Umbilical cord (tissue), 1 donor: ENCODE measurements at regions not wholly inside any gene's neighbourhood (a gene's known extent, or its start where the extent isn't known, plus 50 kb on each side); places are given as distances from the start of the nearest gene placed in this dataset.
"Not testable (repeated sequence)": the region's sequence is repeated elsewhere in the genome, so short reads cannot be mapped to it uniquely, and the experiment has no call there.

Experiments used
- DNase-seq: peaks from one replicate; pipeline ENCODE4 v3.0.0-alpha.2; 2015; ENCODE audit warnings: low spot score

GRCh38 chr1:88333086-88333695, 350.9 kb upstream of the PKN2 start:
- DNase-seq = no peak

- DNase-seq = no peak
Measured at GRCh38 chr1:88341447-88341846, 342.6 kb upstream of the PKN2 start.

- DNase-seq = not testable (repeated sequence)
Measured at GRCh38 chr1:88342081-88342480, 342.0 kb upstream of the PKN2 start.

GRCh38 chr1:88350648-88351047, 333.4 kb upstream of the PKN2 start:
- no peak for DNase-seq

- no peak for DNase-seq
Measured at GRCh38 chr1:88351960-88352359, 332.1 kb upstream of the PKN2 start.

- DNase-seq = no peak
Measured at GRCh38 chr1:88354256-88354655, 329.8 kb upstream of the PKN2 start.

- DNase-seq = peak; percentile 44
Measured at GRCh38 chr1:88357729-88358128, 326.3 kb upstream of the PKN2 start.

- no peak for DNase-seq
Measured at GRCh38 chr1:88371436-88372023, 312.5 kb upstream of the PKN2 start.

- DNase-seq = no peak
Measured at GRCh38 chr1:88375977-88376376, 308.1 kb upstream of the PKN2 start.

GRCh38 chr1:88376421-88376820, 307.7 kb upstream of the PKN2 start:
- DNase-seq = no peak

GRCh38 chr1:88378560-88378959, 305.5 kb upstream of the PKN2 start:
- DNase-seq = no peak

- DNase-seq = no peak
Measured at GRCh38 chr1:88394958-88395357, 289.1 kb upstream of the PKN2 start.

GRCh38 chr1:88398338-88398737, 285.7 kb upstream of the PKN2 start:
- DNase-seq = no peak

- DNase-seq = no peak
Measured at GRCh38 chr1:88399690-88400089, 284.4 kb upstream of the PKN2 start.

- DNase-seq = no peak
Measured at GRCh38 chr1:88401313-88401712, 282.8 kb upstream of the PKN2 start.

- no peak for DNase-seq
Measured at GRCh38 chr1:88404582-88404981, 279.5 kb upstream of the PKN2 start.

GRCh38 chr1:88407248-88407647, 276.8 kb upstream of the PKN2 start:
- DNase-seq = no peak

- no peak for DNase-seq
Measured at GRCh38 chr1:88421997-88422396, 262.1 kb upstream of the PKN2 start.

- no peak for DNase-seq
Measured at GRCh38 chr1:88433556-88433955, 250.5 kb upstream of the PKN2 start.

GRCh38 chr1:88434836-88435235, 249.2 kb upstream of the PKN2 start:
- DNase-seq = no peak

GRCh38 chr1:88441022-88441421, 243.1 kb upstream of the PKN2 start:
- no peak for DNase-seq

GRCh38 chr1:88451856-88452255, 232.2 kb upstream of the PKN2 start:
- DNase-seq = no peak

- peak; percentile 47 for DNase-seq
Measured at GRCh38 chr1:88453295-88453694, 230.8 kb upstream of the PKN2 start.

- no peak for DNase-seq
Measured at GRCh38 chr1:88454781-88455180, 229.3 kb upstream of the PKN2 start.
